H1 (cell line): ENCODE measurements at regions not wholly inside any gene's neighbourhood (a gene's known extent, or its start where the extent isn't known, plus 50 kb on each side); places are given as distances from the start of the nearest gene placed in this dataset.

Source experiments
- CTCF ChIP-seq, 3 experiments: IDR thresholded peaks; 1 replicate in 2 of 3; 2 replicates in 1 of 3; pipeline versions ENCODE4 v1.5.1 to v1.6.1; 2011; ENCODE audit warnings: low read length in 3 of 3, mild to moderate bottlenecking in 3 of 3, inconsistent platforms in 2 of 3, low read depth in 1 of 3, moderate library complexity in 1 of 3; ENCODE audit not compliant: insufficient read depth in 1 of 3; ENCODE audit errors: control extremely low read depth in 1 of 3
- KDM1A ChIP-seq: fragments of 200-600, 300-600 bp; sonication (generic); IDR thresholded peaks from 2 replicates; pipeline ENCODE4 v1.7.1; 2016; ENCODE audit warnings: mild to moderate bottlenecking, low read length, borderline replicate concordance
- MAFK ChIP-seq: IDR thresholded peaks from 2 replicates; pipeline ENCODE4 v1.6.1; 2012; ENCODE audit warnings: low read depth, mild to moderate bottlenecking, improper control_type of control experiment, low read length
- RFX5 ChIP-seq: IDR thresholded peaks from 2 replicates; pipeline ENCODE4 v1.6.1; 2011; ENCODE audit warnings: low read depth, low read length, improper control_type of control experiment, borderline replicate concordance
- SRF ChIP-seq: IDR thresholded peaks from 2 replicates; pipeline ENCODE4 v1.6.1; 2011; ENCODE audit warnings: mild to moderate bottlenecking, low read depth, low read length, moderate library complexity

GRCh38 chr14:87351007-87351406 lies 642.0 kb downstream of the GALC start:
- TF ChIP-seq CTCF (IDR thresholded peaks at IDR 0.05; ENCODE audit: control extremely low read depth in 1 of 3, insufficient read depth in 1 of 3, low read depth in 1 of 3, low read length in 3 of 3) = no peak
- no peak for TF ChIP-seq RFX5
- TF ChIP-seq MAFK = no peak
- TF ChIP-seq SRF = no peak
- TF ChIP-seq KDM1A = no peak
